Glutamatergic neuron (in vitro differentiated cells): ENCODE measurements at regions not wholly inside any gene's neighbourhood (a gene's known extent, or its start where the extent isn't known, plus 50 kb on each side); places are given as distances from the start of the nearest gene placed in this dataset.

Source experiments
- DNase-seq: peaks from one replicate; pipeline ENCODE4 v3.0.0; 2022
- H3K27ac Mint-ChIP-seq: one replicate; pipeline ENCODE4 v1.8.0; 2020; ENCODE audit warnings: mild to moderate bottlenecking, mixed read lengths, inconsistent platforms; ENCODE audit not compliant: unreplicated experiment
- H3K27me3 Mint-ChIP-seq: one replicate; pipeline ENCODE4 v1.8.0; 2020; ENCODE audit warnings: mild to moderate bottlenecking, moderate library complexity, mixed read lengths, inconsistent platforms; ENCODE audit not compliant: unreplicated experiment
- H3K36me3 Mint-ChIP-seq: one replicate; pipeline ENCODE4 v1.8.0; 2020; ENCODE audit warnings: mild to moderate bottlenecking, mixed read lengths, inconsistent platforms; ENCODE audit not compliant: unreplicated experiment
- H3K4me1 Mint-ChIP-seq: one replicate; pipeline ENCODE4 v1.8.0; 2020; ENCODE audit warnings: mild to moderate bottlenecking, low read depth, mixed read lengths, inconsistent platforms; ENCODE audit not compliant: unreplicated experiment
- H3K4me3 Mint-ChIP-seq: one replicate; pipeline ENCODE4 v1.8.0; 2020; ENCODE audit warnings: mild to moderate bottlenecking, mixed read lengths, inconsistent platforms; ENCODE audit not compliant: unreplicated experiment
- H3K9me3 Mint-ChIP-seq: one replicate; pipeline ENCODE4 v1.8.0; 2020; ENCODE audit warnings: mild to moderate bottlenecking, moderate library complexity, mixed read lengths, inconsistent platforms; ENCODE audit not compliant: unreplicated experiment
- CTCF ChIP-seq: fragments of 200-600 bp; sonication (generic); IDR thresholded peaks from one replicate; pipeline ENCODE4 v1.5.0; 2021; ENCODE audit not compliant: partially characterized antibody, unreplicated experiment

GRCh38 chr4:32341342-32341741 lies 1621.2 kb downstream of the PCDH7 start:
- Mint-ChIP-seq H3K27me3 (no peaks in the 10 kb centered on the region), H3K36me3 (no peaks in the 10 kb centered on the region), H3K9me3 (no peaks in the 10 kb centered on the region), H3K4me1 (no peaks in the 10 kb centered on the region), H3K27ac (no peak overlapping the region), H3K4me3 (no peak overlapping the region)
- DNase-seq: no peak
- no peak for TF ChIP-seq CTCF

- TF ChIP-seq CTCF: no peak
- Mint-ChIP-seq H3K36me3 (no peaks in the 10 kb centered on the region), H3K27ac (no peak overlapping the region), H3K9me3 (no peaks in the 10 kb centered on the region), H3K27me3 (no peaks in the 10 kb centered on the region), H3K4me1 (no peaks in the 10 kb centered on the region), H3K4me3 (no peak overlapping the region)
- DNase-seq: no peak
Observed at GRCh38 chr4:32342054-32342453, 1621.9 kb downstream of the PCDH7 start.

GRCh38 chr4:32349026-32349425 lies 1628.9 kb downstream of the PCDH7 start:
- H3K27ac Mint-ChIP-seq: no peak overlapping the region
- H3K9me3 Mint-ChIP-seq: no peaks in the 10 kb centered on the region
- no peaks in the 10 kb centered on the region for H3K36me3 Mint-ChIP-seq
- no peak for DNase-seq
- H3K4me1 Mint-ChIP-seq: no peaks in the 10 kb centered on the region
- no peak overlapping the region for H3K4me3 Mint-ChIP-seq
- no peak for TF ChIP-seq CTCF
- H3K27me3 Mint-ChIP-seq: no peaks in the 10 kb centered on the region

GRCh38 chr4:32374206-32374605 lies 1654.0 kb downstream of the PCDH7 start:
- no peak overlapping the region for H3K4me3 Mint-ChIP-seq
- no peaks in the 10 kb centered on the region for H3K9me3 Mint-ChIP-seq
- no peak for DNase-seq
- no peak for TF ChIP-seq CTCF
- no peaks in the 10 kb centered on the region for H3K4me1 Mint-ChIP-seq
- H3K27me3 Mint-ChIP-seq: no peaks in the 10 kb centered on the region
- H3K27ac Mint-ChIP-seq: no peak overlapping the region
- H3K36me3 Mint-ChIP-seq: no peaks in the 10 kb centered on the region

GRCh38 chr4:32393806-32394205 lies 1673.6 kb downstream of the PCDH7 start:
- Mint-ChIP-seq H3K9me3 (no peaks in the 10 kb centered on the region), H3K36me3 (no peaks in the 10 kb centered on the region), H3K4me1 (no peaks in the 10 kb centered on the region), H3K27ac (no peak overlapping the region), H3K27me3 (no peaks in the 10 kb centered on the region), H3K4me3 (no peak overlapping the region)
- DNase-seq: no peak
- TF ChIP-seq CTCF: no peak
